ENCODE measurements at regions not wholly inside any gene's neighbourhood (a gene's known extent, or its start where the extent isn't known, plus 50 kb on each side); places are given as distances from the start of the nearest gene placed in this dataset.

- no peaks in the 10 kb centered on the region for H3K79me2 ChIP-seq (ENCODE audit: insufficient read depth, low read length)
- H3K9me2 ChIP-seq (replicated peaks; ENCODE audit: insufficient read depth, low read length): no peaks in the 10 kb centered on the region
- H4K20me1 ChIP-seq (ENCODE audit: low read depth, low read length): no peaks in the 10 kb centered on the region
- no peak for TF ChIP-seq EZH2phosphoT487 (conservative IDR thresholded peaks at IDR 0.05; ENCODE audit: low read length)
- no peak for TF ChIP-seq CTCF (IDR thresholded peaks at IDR 0.05; ENCODE audit: insufficient read depth, low read length, poor library complexity, severe bottlenecking)
- no peaks in the 10 kb centered on the region for H3F3A ChIP-seq (ENCODE audit: insufficient read depth)
- H2AFZ ChIP-seq (ENCODE audit: low read depth, low read length, severe bottlenecking): no peak overlapping the region
- H3K27ac ChIP-seq (ENCODE audit: low read depth, low read length): no peak overlapping the region
- no peaks in the 10 kb centered on the region for H3K9me3 ChIP-seq (ENCODE audit: insufficient read depth, low read length)
- H3K36me3 ChIP-seq (ENCODE audit: low read length): no peaks in the 10 kb centered on the region
- H3K27me3 ChIP-seq (ENCODE audit: low read length): no peaks in the 10 kb centered on the region
- H3K4me3 ChIP-seq (ENCODE audit: insufficient read depth, low read length, poor library complexity, severe bottlenecking): no peak overlapping the region
- H3K4me2 ChIP-seq (ENCODE audit: low read depth, low read length, poor library complexity, severe bottlenecking): no peak overlapping the region
- no peak overlapping the region for H3K9ac ChIP-seq (ENCODE audit: low read length)
These were observed 506.4 kb upstream of the THBS1 start for GRCh38 chr15:39074341-39074985.

GRCh38 chr15:39075311-39075710 is 505.6 kb upstream of the THBS1 start:
- TF ChIP-seq CTCF (IDR thresholded peaks at IDR 0.05; ENCODE audit: insufficient read depth, low read length, poor library complexity, severe bottlenecking) (no peak), EZH2phosphoT487 (conservative IDR thresholded peaks at IDR 0.05; ENCODE audit: low read length) (no peak)

GRCh38 chr15:39075756-39076341 is 505.0 kb upstream of the THBS1 start:
- Histone ChIP-seq H3K9me2 (replicated peaks; ENCODE audit: insufficient read depth, low read length) (no peaks in the 10 kb centered on the region), H3K27me3 (ENCODE audit: low read length) (no peaks in the 10 kb centered on the region), H3K36me3 (ENCODE audit: low read length) (no peaks in the 10 kb centered on the region), H3K4me3 (ENCODE audit: insufficient read depth, low read length, poor library complexity, severe bottlenecking) (no peak overlapping the region), H4K20me1 (ENCODE audit: low read depth, low read length) (no peaks in the 10 kb centered on the region), H3K9ac (ENCODE audit: low read length) (no peak overlapping the region), H3K9me3 (ENCODE audit: insufficient read depth, low read length) (no peaks in the 10 kb centered on the region), H3K79me2 (ENCODE audit: insufficient read depth, low read length) (no peaks in the 10 kb centered on the region), H3K4me2 (ENCODE audit: low read depth, low read length, poor library complexity, severe bottlenecking) (no peak overlapping the region), H2AFZ (ENCODE audit: low read depth, low read length, severe bottlenecking) (no peak overlapping the region), H3F3A (ENCODE audit: insufficient read depth) (no peaks in the 10 kb centered on the region), H3K27ac (ENCODE audit: low read depth, low read length) (no peak overlapping the region)
- no peak for TF ChIP-seq EZH2phosphoT487 (conservative IDR thresholded peaks at IDR 0.05; ENCODE audit: low read length)
- no peak for TF ChIP-seq CTCF (IDR thresholded peaks at IDR 0.05; ENCODE audit: insufficient read depth, low read length, poor library complexity, severe bottlenecking)

More at GRCh38 chr15:39075311-39075710, 505.6 kb upstream of the THBS1 start:
- H4K20me1 ChIP-seq (ENCODE audit: low read depth, low read length): no peaks in the 10 kb centered on the region
- H2AFZ ChIP-seq (ENCODE audit: low read depth, low read length, severe bottlenecking): no peak overlapping the region
- H3K36me3 ChIP-seq (ENCODE audit: low read length): no peaks in the 10 kb centered on the region
- no peak overlapping the region for H3K4me3 ChIP-seq (ENCODE audit: insufficient read depth, low read length, poor library complexity, severe bottlenecking)
- no peaks in the 10 kb centered on the region for H3K9me3 ChIP-seq (ENCODE audit: insufficient read depth, low read length)
- H3K27me3 ChIP-seq (ENCODE audit: low read length): no peaks in the 10 kb centered on the region
- H3K9me2 ChIP-seq (replicated peaks; ENCODE audit: insufficient read depth, low read length): no peaks in the 10 kb centered on the region
- H3K79me2 ChIP-seq (ENCODE audit: insufficient read depth, low read length): no peaks in the 10 kb centered on the region
- no peak overlapping the region for H3K9ac ChIP-seq (ENCODE audit: low read length)
- H3F3A ChIP-seq (ENCODE audit: insufficient read depth): no peaks in the 10 kb centered on the region
- no peak overlapping the region for H3K27ac ChIP-seq (ENCODE audit: low read depth, low read length)
- no peak overlapping the region for H3K4me2 ChIP-seq (ENCODE audit: low read depth, low read length, poor library complexity, severe bottlenecking)

All from SU-DHL-6 (cell line).